ENCODE measurements at regions not wholly inside any gene's neighbourhood (a gene's known extent, or its start where the extent isn't known, plus 50 kb on each side); places are given as distances from the start of the nearest gene placed in this dataset.

DNA sequence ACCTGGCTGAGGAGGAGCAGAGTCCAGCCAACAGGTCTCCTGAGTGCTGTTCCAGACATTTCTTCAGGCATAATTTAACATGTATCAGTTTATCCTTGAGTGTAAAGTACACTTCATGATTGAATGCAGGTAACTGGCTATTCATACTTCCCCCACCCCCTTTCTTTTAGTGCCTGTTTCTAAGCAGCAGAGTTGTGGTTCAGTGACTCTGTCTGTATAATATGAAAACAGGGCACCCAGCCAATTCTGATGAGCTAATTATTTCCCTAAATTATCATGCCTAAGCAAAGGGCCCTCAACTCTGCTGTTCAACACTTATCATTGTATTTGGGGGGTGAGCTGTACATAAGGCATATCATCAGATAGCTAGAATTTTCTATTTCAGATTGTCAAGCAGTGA, 51.9 kb upstream of the ZSWIM6 start (continued):
- TF ChIP-seq ZNF556 (CRISPR knock-in tag; IDR thresholded peaks at IDR 0.05; ENCODE audit: borderline replicate concordance): no peak

DNA sequence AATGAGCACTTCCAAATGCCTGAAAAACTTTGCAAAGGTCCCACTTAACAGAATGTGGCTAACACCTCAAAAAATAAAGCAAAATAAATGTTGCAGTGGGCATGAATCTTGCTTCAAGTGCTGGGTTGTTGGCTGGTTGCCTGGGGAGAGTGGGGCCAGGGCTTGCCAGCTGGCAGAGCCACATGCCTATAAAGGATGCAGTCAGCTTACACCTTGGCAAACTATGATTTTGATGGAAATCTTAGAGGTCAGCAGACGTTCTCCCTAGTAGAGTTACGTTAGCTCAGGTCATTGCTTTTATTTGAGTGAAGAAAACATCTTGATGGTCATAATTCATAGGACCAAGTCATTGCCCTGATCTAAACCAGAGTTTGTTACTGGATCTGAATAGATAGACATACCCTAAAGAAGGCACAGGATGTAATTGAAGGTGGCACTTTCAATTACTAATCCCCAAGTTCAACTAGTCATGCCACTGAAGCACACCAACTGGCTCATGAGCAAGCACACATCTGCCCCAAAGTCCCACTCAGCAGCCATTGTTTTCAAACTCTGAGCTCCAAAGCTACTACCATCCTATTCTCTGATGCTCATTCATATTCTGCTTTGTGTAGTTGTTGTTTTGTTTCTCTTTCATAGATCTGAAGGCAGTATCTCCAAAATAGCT, 51.2 kb upstream of the ZSWIM6 start:
- H3K4me2 ChIP-seq (ENCODE audit: low read depth, low read length): no peak overlapping the region
- ChIA-PET CTCF (ENCODE audit: low intra/inter-chr PET ratio, low total read pairs) (no interaction called here), POLR2A (no interaction called here)
- no peak for DNase-seq (ENCODE audit: low spot score)
- H3K9ac ChIP-seq (ENCODE audit: insufficient read depth, low read depth, low read length): no peak overlapping the region
- H3K27ac ChIP-seq (ENCODE audit: extremely low read length, insufficient read depth, low read length): no peak overlapping the region
- no peaks in the 10 kb centered on the region for H3K4me1 ChIP-seq (ENCODE audit: insufficient read depth, low read length)
- FAIRE-seq: no peak
- no peaks in the 10 kb centered on the region for H3K36me3 ChIP-seq (replicated peaks in 1 of 2; ENCODE audit: control insufficient read depth in 1 of 2, insufficient read depth in 2 of 2, low read length in 2 of 2)
- H4K20me1 ChIP-seq (ENCODE audit: insufficient read depth, low read length): no peaks in the 10 kb centered on the region
- no peaks in the 10 kb centered on the region for H3K79me2 ChIP-seq (ENCODE audit: insufficient read depth, low read length)
- intact Hi-C loops (cut with micrococcal nuclease; ENCODE audit: unreplicated experiment) (no loop called here), in situ Hi-C loops (cut with HindIII; ENCODE audit: extremely low pct_ligation_motif_present, low pct_unique_long_range_greater_than_20kb) (no loop called here)
- no peaks in the 10 kb centered on the region for H3K9me3 ChIP-seq (ENCODE audit: low read length)
- ATAC-seq: no peak; the same call in 2 of the 3 replicates
- 33% methylated on average over 2 of the region's 2 CpGs for WGBS (ENCODE audit: low lambda C conversion rate)
- no peak overlapping the region for H2AFZ ChIP-seq (ENCODE audit: low read length)
- H3K27me3 ChIP-seq (ENCODE audit: control insufficient read depth in 1 of 2, insufficient read depth in 2 of 2, low read length in 2 of 2): no peaks in the 10 kb centered on the region
- BruUV-seq (replicated peaks): no TSS peak
- no peak overlapping the region for H3K4me3 ChIP-seq (replicated peaks in 1 of 3; ENCODE audit: insufficient read depth in 1 of 3, low read depth in 2 of 3, low read length in 3 of 3)
- no peak for TF ChIP-seq ERF (CRISPR knock-in tag; IDR thresholded peaks at IDR 0.05)
- no peak for TF ChIP-seq ZNF543 (CRISPR knock-in tag; IDR thresholded peaks at IDR 0.05)
- TF ChIP-seq NFYB (CRISPR knock-in tag; IDR thresholded peaks at IDR 0.05): no peak
- TF ChIP-seq SOX5 (CRISPR knock-in tag; IDR thresholded peaks at IDR 0.05; ENCODE audit: borderline replicate concordance): no peak
- TF ChIP-seq MEIS1 (CRISPR knock-in tag; IDR thresholded peaks at IDR 0.05; ENCODE audit: borderline replicate concordance): no peak
- no peak for TF ChIP-seq ZNF563 (CRISPR knock-in tag; IDR thresholded peaks at IDR 0.05)
- TF ChIP-seq, protein P1, sequence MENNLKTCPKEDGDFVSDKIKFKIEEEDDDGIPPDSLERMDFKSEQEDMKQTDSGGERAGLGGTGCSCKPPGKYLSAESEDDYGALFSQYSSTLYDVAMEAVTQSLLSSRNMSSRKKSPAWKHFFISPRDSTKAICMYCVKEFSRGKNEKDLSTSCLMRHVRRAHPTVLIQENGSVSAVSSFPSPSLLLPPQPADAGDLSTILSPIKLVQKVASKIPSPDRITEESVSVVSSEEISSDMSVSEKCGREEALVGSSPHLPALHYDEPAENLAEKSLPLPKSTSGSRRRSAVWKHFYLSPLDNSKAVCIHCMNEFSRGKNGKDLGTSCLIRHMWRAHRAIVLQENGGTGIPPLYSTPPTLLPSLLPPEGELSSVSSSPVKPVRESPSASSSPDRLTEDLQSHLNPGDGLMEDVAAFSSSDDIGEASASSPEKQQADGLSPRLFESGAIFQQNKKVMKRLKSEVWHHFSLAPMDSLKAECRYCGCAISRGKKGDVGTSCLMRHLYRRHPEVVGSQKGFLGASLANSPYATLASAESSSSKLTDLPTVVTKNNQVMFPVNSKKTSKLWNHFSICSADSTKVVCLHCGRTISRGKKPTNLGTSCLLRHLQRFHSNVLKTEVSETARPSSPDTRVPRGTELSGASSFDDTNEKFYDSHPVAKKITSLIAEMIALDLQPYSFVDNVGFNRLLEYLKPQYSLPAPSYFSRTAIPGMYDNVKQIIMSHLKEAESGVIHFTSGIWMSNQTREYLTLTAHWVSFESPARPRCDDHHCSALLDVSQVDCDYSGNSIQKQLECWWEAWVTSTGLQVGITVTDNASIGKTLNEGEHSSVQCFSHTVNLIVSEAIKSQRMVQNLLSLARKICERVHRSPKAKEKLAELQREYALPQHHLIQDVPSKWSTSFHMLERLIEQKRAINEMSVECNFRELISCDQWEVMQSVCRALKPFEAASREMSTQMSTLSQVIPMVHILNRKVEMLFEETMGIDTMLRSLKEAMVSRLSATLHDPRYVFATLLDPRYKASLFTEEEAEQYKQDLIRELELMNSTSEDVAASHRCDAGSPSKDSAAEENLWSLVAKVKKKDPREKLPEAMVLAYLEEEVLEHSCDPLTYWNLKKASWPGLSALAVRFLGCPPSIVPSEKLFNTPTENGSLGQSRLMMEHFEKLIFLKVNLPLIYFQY (CRISPR knock-in tag; IDR thresholded peaks at IDR 0.05; ENCODE audit: borderline replicate concordance): no peak
- no peak for TF ChIP-seq FOSL1 (CRISPR knock-in tag; IDR thresholded peaks at IDR 0.05; ENCODE audit: borderline replicate concordance)
- no peak for TF ChIP-seq ETV5 (CRISPR knock-in tag; IDR thresholded peaks at IDR 0.05; ENCODE audit: borderline replicate concordance)
- TF ChIP-seq BORCS8-MEF2B (CRISPR knock-in tag; IDR thresholded peaks at IDR 0.05): no peak
- no peak for TF ChIP-seq CBFB (CRISPR knock-in tag; IDR thresholded peaks at IDR 0.05)
- TF ChIP-seq, protein P2, sequence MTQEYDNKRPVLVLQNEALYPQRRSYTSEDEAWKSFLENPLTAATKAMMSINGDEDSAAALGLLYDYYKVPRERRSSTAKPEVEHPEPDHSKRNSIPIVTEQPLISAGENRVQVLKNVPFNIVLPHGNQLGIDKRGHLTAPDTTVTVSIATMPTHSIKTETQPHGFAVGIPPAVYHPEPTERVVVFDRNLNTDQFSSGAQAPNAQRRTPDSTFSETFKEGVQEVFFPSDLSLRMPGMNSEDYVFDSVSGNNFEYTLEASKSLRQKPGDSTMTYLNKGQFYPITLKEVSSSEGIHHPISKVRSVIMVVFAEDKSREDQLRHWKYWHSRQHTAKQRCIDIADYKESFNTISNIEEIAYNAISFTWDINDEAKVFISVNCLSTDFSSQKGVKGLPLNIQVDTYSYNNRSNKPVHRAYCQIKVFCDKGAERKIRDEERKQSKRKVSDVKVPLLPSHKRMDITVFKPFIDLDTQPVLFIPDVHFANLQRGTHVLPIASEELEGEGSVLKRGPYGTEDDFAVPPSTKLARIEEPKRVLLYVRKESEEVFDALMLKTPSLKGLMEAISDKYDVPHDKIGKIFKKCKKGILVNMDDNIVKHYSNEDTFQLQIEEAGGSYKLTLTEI (CRISPR knock-in tag; conservative IDR thresholded peaks at IDR 0.05): no peak
- no peak for TF ChIP-seq FLYWCH1 (CRISPR knock-in tag; IDR thresholded peaks at IDR 0.05)
